ENCODE measurements at regions not wholly inside any gene's neighbourhood (a gene's known extent, or its start where the extent isn't known, plus 50 kb on each side); places are given as distances from the start of the nearest gene placed in this dataset.
"Not testable (repeated sequence)": the region's sequence is repeated elsewhere in the genome, so short reads cannot be mapped to it uniquely, and the experiment has no call there.

GRCh38 chr12:74665690-74666089 lies 128.1 kb downstream of the ATXN7L3B start:
- no peak for TF ChIP-seq CTCF (conservative IDR thresholded peaks at IDR 0.05; ENCODE audit: control insufficient read depth, insufficient read depth, low read depth, low read length)
- no peak overlapping the region for H3K4me3 ChIP-seq (ENCODE audit: control insufficient read depth, low read depth, low read length)
- DNase-seq (ENCODE audit: low read depth) = no peak

GRCh38 chr12:74671421-74671820 lies 133.8 kb downstream of the ATXN7L3B start:
- TF ChIP-seq CTCF (conservative IDR thresholded peaks at IDR 0.05; ENCODE audit: control insufficient read depth, insufficient read depth, low read depth, low read length) = no peak
- no peak for DNase-seq (ENCODE audit: low read depth)
- no peak overlapping the region for H3K4me3 ChIP-seq (ENCODE audit: control insufficient read depth, low read depth, low read length)

- H3K4me3 ChIP-seq (ENCODE audit: control insufficient read depth, low read depth, low read length); DNase-seq (ENCODE audit: low read depth): not testable (repeated sequence)
Measured at GRCh38 chr12:74676955-74677354, 139.3 kb downstream of the ATXN7L3B start.

- no peak for TF ChIP-seq CTCF (conservative IDR thresholded peaks at IDR 0.05; ENCODE audit: control insufficient read depth, insufficient read depth, low read depth, low read length)
- H3K4me3 ChIP-seq (ENCODE audit: control insufficient read depth, low read depth, low read length) = no peak overlapping the region
- DNase-seq (ENCODE audit: low read depth) = no peak
Measured at GRCh38 chr12:74685385-74685784, 147.8 kb downstream of the ATXN7L3B start.

GRCh38 chr12:74689071-74689655 lies 151.5 kb downstream of the ATXN7L3B start:
- peak; percentile 70 for DNase-seq (ENCODE audit: low read depth)
- H3K4me3 ChIP-seq (ENCODE audit: control insufficient read depth, low read depth, low read length) = no peak overlapping the region
- TF ChIP-seq CTCF (conservative IDR thresholded peaks at IDR 0.05; ENCODE audit: control insufficient read depth, insufficient read depth, low read depth, low read length) = peak; percentile 62

GRCh38 chr12:74689929-74690328 lies 152.3 kb downstream of the ATXN7L3B start:
- TF ChIP-seq CTCF (conservative IDR thresholded peaks at IDR 0.05; ENCODE audit: control insufficient read depth, insufficient read depth, low read depth, low read length) = no peak
- no peak for DNase-seq (ENCODE audit: low read depth)
- no peak overlapping the region for H3K4me3 ChIP-seq (ENCODE audit: control insufficient read depth, low read depth, low read length)

GRCh38 chr12:74719447-74719846 lies 181.8 kb downstream of the ATXN7L3B start:
- DNase-seq (ENCODE audit: low read depth) = no peak
- no peak overlapping the region for H3K4me3 ChIP-seq (ENCODE audit: control insufficient read depth, low read depth, low read length)
- TF ChIP-seq CTCF (conservative IDR thresholded peaks at IDR 0.05; ENCODE audit: control insufficient read depth, insufficient read depth, low read depth, low read length) = no peak
